IgD-negative memory B cell (primary cell): ENCODE measurements at regions not wholly inside any gene's neighbourhood (a gene's known extent, or its start where the extent isn't known, plus 50 kb on each side); places are given as distances from the start of the nearest gene placed in this dataset.
A peak's percentile ranks its signal among the peaks of the same experiment; 100 is the strongest.

Experiments
- H3K27ac Mint-ChIP-seq, 3 donors: one replicate each; pipeline ENCODE4 v1.8.0; 2020 to 2022; ENCODE audit warnings: mild to moderate bottlenecking in 3 of 3, mixed read lengths in 3 of 3, moderate library complexity in 1 of 3
- H3K27me3 Mint-ChIP-seq: one replicate; pipeline ENCODE4 v1.8.0; 2021; ENCODE audit warnings: mixed read lengths
- H3K36me3 Mint-ChIP-seq: one replicate; pipeline ENCODE4 v1.8.0; 2020; ENCODE audit warnings: mild to moderate bottlenecking, mixed read lengths
- H3K4me1 Mint-ChIP-seq, 3 donors: one replicate each; pipeline ENCODE4 v1.8.0; 2020 to 2022; ENCODE audit warnings: mixed read lengths in 3 of 3, mild to moderate bottlenecking in 1 of 3
- H3K4me3 Mint-ChIP-seq, 4 donors: one replicate each; pipeline ENCODE4 v1.8.0; 2020 to 2022; ENCODE audit warnings: mild to moderate bottlenecking in 4 of 4, mixed read lengths in 4 of 4, moderate library complexity in 3 of 4
- H3K9me3 Mint-ChIP-seq, 3 donors: one replicate each; pipeline ENCODE4 v1.8.0; 2020 to 2021; ENCODE audit warnings: mixed read lengths in 3 of 3, mild to moderate bottlenecking in 1 of 3

DNA sequence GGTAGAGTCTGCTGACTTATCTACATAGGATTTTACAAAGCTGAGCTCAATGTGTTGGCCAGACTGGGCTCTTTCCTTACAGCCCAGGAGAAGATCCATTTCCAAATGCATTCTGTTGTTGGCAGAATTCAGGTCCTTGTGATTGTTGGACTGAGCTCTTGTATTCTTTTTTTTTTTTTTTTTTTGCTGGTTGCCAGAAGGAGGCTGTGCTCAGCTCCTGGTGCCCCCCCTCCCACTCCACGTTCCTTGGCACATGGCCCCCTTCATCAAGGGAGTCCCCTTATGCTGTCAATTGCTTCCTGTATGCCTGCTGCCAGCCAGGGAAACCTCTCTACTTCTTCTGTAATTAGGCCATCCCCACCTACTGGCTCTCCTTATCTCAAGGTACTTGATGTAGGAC is 518.1 kb upstream of the AKR1E2 start:
- Mint-ChIP-seq H3K4me3 (no peak overlapping the region), H3K36me3 (no peaks in the 10 kb centered on the region), H3K9me3 (peaks cover 2 to 5% (median 4%) of the 10 kb centered on the region in 3 donors), H3K27me3 (peaks cover 8% of the 10 kb centered on the region), H3K4me1 (peaks cover 0 to 2% (median 0%) of the 10 kb centered on the region in 3 donors), H3K27ac (no peak overlapping the region)

DNA sequence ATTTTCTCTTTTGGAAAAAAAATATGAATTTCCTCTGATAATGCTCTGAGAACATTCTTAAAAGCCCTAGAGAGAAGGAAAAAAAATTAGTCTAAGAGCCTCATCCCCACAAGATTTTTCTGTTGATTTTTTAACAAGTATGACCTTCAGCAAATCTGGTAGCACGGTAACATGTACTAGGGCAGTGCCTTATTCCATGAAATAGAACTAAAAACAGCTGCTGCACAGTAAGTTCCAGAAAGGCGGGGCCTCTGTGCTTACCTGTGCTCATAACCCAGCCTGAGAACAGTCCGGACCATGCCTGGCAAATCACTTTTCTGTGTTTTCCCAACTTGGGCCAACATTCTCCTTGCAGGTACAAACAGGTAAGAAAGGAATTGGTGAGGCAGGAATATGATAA is 519.1 kb upstream of the AKR1E2 start:
- no peak overlapping the region for H3K27ac Mint-ChIP-seq
- H3K27me3 Mint-ChIP-seq: peaks cover 10% of the 10 kb centered on the region
- H3K4me1 Mint-ChIP-seq: peaks cover 0 to 2% (median 0%) of the 10 kb centered on the region in 3 donors
- no peak overlapping the region for H3K4me3 Mint-ChIP-seq
- peaks cover 2 to 5% (median 4%) of the 10 kb centered on the region in 3 donors for H3K9me3 Mint-ChIP-seq
- no peaks in the 10 kb centered on the region for H3K36me3 Mint-ChIP-seq

DNA sequence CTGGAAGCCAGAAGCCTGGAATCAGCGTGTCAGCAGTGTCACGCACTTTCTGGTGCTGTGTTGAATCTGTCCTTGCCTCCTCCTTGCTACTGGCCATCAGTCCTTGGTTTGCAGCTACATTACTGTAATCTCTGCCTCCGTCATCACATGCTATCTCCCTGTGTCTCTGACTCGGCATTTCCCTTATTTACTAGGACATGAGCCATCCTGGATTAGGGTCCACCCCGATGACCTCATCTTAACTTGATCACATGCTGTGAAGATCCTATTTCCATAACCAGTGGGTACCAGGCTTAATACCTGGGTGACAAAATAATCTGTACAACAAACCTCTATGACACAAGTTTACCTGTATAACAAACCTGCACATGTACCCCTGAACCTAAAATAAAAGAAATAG is 518.0 kb upstream of the KLF6 start:
- Mint-ChIP-seq H3K27ac (no peak overlapping the region), H3K4me3 (peak overlapping the region in 1 of 4 donors; percentile 38), H3K27me3 (peaks cover 6% of the 10 kb centered on the region), H3K9me3 (peaks cover 0 to 2% (median 0%) of the 10 kb centered on the region in 3 donors), H3K36me3 (peaks cover 2% of the 10 kb centered on the region), H3K4me1 (no peaks in the 10 kb centered on the region)

DNA sequence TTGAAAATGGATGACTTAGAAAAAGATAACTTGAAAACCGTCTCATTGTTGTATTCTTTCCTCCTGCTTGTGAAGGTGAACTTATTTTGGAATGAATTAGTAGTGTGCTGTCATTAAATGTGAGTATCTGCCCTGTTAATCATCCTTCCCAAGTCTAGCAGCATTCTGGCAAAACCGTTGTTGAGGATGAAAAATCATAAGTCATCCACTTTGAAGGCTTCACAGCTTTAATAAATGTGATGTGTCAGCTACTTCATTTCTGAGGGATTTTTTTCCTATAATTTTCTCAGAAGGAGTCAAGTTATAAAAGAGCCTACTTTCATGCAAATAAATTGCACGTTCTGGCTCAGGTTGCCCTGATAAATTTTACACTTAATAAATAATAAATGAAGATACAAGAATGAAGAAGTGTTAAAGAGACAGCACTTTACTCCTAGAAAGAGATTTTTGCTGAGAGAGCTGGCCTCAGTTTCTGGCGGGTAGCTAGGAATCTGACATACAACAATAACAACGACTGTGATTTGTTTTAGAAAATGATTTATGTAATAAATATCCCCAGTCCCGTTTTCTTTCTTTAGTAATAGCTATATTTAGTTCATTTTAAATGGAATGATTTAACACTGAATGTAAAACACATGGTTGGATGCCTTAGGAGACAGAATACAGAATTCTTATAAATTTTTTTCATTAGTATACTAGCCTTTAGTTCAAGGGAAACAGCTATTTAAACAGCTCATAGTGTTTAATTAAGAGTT is 516.5 kb upstream of the KLF6 start:
- Mint-ChIP-seq H3K36me3 (peaks cover 3% of the 10 kb centered on the region), H3K27me3 (peaks cover 5% of the 10 kb centered on the region), H3K27ac (no peak overlapping the region), H3K9me3 (peaks cover 0 to 2% (median 0%) of the 10 kb centered on the region in 3 donors), H3K4me1 (no peaks in the 10 kb centered on the region), H3K4me3 (no peak overlapping the region)

DNA sequence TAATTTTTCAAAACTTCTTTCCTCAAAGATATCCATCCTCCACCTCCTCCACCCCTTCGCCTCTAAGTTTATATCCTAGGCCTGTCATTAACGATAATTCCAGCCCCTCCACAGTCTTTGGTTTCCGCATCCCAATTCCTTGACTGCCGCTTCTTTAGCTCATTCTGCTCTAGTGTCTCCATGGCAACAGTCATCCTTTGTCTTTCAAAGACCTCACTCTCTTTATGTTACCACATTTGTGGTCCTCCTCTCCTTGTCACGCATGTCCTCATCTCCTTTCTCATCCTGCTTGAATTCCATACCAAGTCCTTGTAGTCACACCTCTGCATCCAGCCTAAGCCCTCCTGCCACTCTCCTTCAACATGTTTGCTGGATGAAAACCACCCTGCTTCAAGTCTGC is 511.2 kb upstream of the KLF6 start:
- peaks cover 3% of the 10 kb centered on the region for H3K36me3 Mint-ChIP-seq
- H3K9me3 Mint-ChIP-seq: peaks cover 0 to 3% (median 0%) of the 10 kb centered on the region in 3 donors
- no peaks in the 10 kb centered on the region for H3K27me3 Mint-ChIP-seq
- no peaks in the 10 kb centered on the region for H3K4me1 Mint-ChIP-seq
- H3K4me3 Mint-ChIP-seq: no peak overlapping the region
- no peak overlapping the region for H3K27ac Mint-ChIP-seq

DNA sequence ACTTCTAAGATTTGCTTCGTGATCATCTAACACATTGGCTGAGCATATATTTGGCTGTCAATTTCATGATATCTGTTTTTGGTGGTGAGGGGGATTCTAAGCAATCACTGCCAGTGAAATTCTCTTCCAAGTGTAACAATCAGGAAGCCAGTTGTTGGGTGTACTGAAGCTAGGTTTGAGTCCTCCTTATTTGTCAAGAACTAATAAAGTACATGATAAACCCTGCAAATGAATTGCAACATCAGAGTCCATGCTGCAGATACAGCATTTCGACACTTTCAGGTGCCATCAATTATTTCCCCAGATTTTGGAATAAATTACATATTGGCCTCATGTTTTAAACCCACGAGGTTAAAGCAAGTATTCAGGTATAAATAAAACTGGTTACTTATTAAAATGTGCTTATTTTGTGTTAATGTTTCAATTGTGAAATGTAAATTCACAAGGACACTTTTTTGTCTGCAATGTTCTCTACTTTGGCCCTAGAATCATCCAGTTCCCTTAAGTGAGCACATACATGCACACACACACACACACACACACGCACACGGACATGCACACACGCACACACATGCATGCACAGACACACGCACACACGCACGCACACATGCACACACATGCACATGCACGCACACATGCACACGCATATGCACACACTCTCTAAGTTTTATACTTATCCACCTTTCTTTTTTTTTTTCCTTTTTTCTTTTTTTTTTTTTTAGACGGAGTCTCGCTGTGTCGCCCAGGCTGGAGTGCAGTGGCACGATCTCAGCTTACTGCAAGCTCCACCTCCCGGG is 510.2 kb upstream of the KLF6 start:
- H3K36me3 Mint-ChIP-seq: peaks cover 2% of the 10 kb centered on the region
- peaks cover 0 to 3% (median 0%) of the 10 kb centered on the region in 3 donors for H3K9me3 Mint-ChIP-seq
- H3K27me3 Mint-ChIP-seq: no peaks in the 10 kb centered on the region
- no peak overlapping the region for H3K27ac Mint-ChIP-seq
- no peak overlapping the region for H3K4me3 Mint-ChIP-seq
- H3K4me1 Mint-ChIP-seq: no peaks in the 10 kb centered on the region

DNA sequence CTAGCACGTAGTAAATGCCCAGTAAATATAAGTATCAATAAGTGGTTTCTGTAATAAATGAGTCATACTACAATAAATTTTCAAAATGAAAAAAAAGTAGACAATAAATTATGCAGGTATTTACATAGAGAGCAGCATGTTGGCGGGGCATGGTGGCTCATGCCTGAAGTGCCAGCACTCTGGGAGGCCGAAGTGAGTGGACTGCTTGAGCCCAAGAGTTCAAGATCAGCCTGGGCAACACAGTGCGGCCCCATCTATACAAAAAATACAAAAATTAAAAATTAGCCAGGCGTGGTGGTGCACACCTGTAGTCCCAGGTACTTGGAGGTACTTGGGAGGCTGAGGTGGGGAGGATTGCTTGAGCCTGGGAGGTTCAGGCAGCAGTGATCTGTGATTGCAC is 509.3 kb upstream of the KLF6 start:
- Mint-ChIP-seq H3K27ac (no peak overlapping the region), H3K4me1 (no peaks in the 10 kb centered on the region), H3K27me3 (no peaks in the 10 kb centered on the region), H3K36me3 (peaks cover 2% of the 10 kb centered on the region), H3K9me3 (peaks cover 0 to 3% (median 0%) of the 10 kb centered on the region in 3 donors), H3K4me3 (peak overlapping the region in 1 of 4 donors; percentile 31)

DNA sequence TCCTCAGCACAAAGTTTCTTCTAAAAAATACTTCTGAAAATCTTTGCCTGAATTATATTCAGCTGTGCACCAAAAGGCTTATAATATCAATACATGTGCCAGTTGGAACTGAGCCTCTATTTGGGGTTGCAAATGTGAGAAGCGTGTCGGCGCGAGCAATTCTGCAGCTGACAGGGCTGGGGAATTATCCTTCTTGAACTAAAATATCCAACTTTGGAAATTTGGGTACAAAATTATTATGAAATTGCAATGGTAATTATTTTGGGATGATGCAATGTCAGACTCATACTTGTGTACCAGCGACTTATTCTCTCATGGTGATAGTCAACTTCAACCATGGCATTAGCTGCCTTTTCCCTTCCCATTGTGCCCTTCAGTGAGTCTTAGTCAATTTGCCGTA is 507.0 kb upstream of the KLF6 start:
- no peaks in the 10 kb centered on the region for H3K4me1 Mint-ChIP-seq
- H3K36me3 Mint-ChIP-seq: peaks cover 3% of the 10 kb centered on the region
- no peaks in the 10 kb centered on the region for H3K27me3 Mint-ChIP-seq
- H3K27ac Mint-ChIP-seq: no peak overlapping the region
- H3K4me3 Mint-ChIP-seq: no peak overlapping the region
- H3K9me3 Mint-ChIP-seq: peaks cover 0 to 3% (median 0%) of the 10 kb centered on the region in 3 donors

DNA sequence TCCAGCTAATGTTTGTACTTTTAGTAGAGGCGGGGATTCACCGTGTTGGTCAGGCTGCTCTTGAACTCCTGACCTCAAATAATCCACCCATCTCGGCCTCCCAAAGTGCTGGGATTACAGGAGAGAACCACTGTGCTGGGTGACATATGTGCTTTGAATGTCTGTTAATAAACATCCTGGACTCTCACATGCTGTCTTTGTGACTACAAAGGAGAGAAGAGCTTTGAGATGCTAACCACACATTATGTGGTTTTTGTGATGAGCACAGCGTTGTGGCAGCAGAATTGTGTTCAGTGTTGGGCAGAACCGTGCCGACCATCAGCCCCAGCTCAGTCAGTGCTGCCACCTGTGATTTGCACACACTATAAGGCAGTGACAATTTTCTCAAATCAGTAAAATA is 500.1 kb upstream of the KLF6 start:
- H3K27me3 Mint-ChIP-seq: peaks cover 4% of the 10 kb centered on the region
- H3K4me1 Mint-ChIP-seq: peaks cover 0 to 2% (median 0%) of the 10 kb centered on the region in 3 donors
- no peaks in the 10 kb centered on the region for H3K9me3 Mint-ChIP-seq
- peaks cover 3% of the 10 kb centered on the region for H3K36me3 Mint-ChIP-seq
- H3K27ac Mint-ChIP-seq: no peak overlapping the region
- no peak overlapping the region for H3K4me3 Mint-ChIP-seq

DNA sequence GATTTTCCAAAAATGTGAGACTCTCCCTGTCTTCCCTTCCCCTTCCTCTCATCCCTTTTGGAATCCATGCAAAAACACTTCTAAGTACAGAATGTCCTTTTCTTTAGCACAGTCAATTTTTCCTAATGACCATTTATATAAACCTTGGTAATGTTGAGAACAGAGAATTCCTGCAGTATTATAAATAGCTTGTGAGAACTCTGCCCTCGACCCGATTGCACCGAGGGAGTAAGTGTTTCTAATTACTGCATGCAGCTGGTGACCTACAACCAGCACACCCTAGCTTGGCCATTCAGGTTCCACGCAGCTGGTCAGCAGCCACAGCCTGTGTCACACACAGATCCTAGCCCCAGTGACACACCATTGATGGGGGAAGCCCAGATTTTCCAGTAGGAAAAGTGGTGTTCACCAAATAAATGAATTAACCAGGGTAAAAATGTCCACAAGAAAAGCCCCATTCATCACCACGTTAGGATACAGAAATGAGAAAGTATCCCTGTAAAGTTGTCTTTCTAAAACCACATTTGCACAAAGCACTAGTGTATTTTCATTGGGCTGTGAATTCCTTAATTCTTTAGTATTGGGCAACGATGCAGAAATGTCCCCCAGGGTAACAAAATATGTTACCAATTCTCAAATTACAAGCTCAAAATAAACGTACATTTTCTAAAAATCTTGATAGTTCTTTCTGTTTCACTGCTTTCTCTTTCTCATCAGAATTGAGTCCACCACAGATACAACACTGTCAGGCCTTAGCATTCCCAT is 499.0 kb upstream of the KLF6 start:
- Mint-ChIP-seq H3K9me3 (no peaks in the 10 kb centered on the region), H3K27ac (no peak overlapping the region), H3K36me3 (peaks cover 2% of the 10 kb centered on the region), H3K27me3 (peaks cover 4% of the 10 kb centered on the region), H3K4me3 (no peak overlapping the region), H3K4me1 (peaks cover 0 to 2% (median 0%) of the 10 kb centered on the region in 3 donors)

DNA sequence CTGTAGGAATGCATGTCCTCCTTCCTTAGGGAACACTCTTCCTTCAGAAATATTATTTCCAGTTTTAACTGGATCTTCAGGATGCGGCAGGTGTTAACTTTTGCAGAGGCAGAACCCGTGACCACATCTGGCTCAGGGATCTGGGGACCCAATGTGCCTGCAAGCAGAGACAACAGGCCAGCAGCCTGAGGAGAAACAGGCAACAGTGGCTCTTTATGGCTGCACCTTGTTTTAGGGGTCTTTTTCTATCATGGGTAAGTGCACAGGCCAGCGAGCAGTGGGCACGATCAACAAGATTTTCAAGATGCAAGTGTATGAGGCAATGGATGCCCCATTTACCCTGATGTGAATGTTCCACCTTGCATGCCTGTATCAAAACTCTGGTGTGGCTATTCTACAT is 497.5 kb upstream of the KLF6 start:
- Mint-ChIP-seq H3K27ac (no peak overlapping the region), H3K4me3 (no peak overlapping the region), H3K36me3 (no peaks in the 10 kb centered on the region), H3K27me3 (peaks cover 4% of the 10 kb centered on the region), H3K4me1 (peaks cover 0 to 2% (median 0%) of the 10 kb centered on the region in 3 donors), H3K9me3 (no peaks in the 10 kb centered on the region)

DNA sequence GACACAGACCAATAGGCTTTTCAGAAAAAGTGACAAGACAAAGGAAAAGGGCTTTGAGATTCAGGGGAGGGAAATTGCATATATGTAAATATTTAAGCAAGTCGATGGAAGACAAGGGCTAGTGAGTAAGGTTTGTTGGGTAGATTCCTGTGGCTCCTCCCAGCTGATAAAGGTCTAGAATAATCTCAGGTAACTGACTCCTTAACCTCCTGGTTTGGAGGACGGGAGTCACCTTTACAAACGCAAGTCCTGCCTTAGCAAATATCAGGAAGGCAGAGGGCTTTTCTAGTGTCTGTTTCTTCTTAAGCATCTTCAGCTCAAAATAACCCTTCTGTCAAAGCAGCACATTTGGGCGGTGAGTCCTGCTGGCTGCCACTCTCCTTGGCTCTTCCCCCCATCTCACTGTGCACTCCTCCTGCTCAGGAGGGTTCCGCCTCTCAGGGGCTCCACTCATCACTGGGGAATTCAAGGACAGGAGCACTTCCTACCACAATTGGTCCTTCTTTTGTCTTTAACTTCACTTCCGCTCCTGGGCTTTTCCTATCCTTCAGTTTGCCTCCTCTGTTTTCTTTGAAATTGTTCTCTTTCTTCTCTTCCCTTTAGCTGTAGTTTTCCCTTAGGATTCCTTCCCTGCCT is 496.3 kb upstream of the KLF6 start:
- Mint-ChIP-seq H3K27me3 (peaks cover 2% of the 10 kb centered on the region), H3K9me3 (no peaks in the 10 kb centered on the region), H3K4me3 (no peak overlapping the region), H3K27ac (no peak overlapping the region), H3K4me1 (peaks cover 0 to 2% (median 0%) of the 10 kb centered on the region in 3 donors), H3K36me3 (peaks cover 1% of the 10 kb centered on the region)

DNA sequence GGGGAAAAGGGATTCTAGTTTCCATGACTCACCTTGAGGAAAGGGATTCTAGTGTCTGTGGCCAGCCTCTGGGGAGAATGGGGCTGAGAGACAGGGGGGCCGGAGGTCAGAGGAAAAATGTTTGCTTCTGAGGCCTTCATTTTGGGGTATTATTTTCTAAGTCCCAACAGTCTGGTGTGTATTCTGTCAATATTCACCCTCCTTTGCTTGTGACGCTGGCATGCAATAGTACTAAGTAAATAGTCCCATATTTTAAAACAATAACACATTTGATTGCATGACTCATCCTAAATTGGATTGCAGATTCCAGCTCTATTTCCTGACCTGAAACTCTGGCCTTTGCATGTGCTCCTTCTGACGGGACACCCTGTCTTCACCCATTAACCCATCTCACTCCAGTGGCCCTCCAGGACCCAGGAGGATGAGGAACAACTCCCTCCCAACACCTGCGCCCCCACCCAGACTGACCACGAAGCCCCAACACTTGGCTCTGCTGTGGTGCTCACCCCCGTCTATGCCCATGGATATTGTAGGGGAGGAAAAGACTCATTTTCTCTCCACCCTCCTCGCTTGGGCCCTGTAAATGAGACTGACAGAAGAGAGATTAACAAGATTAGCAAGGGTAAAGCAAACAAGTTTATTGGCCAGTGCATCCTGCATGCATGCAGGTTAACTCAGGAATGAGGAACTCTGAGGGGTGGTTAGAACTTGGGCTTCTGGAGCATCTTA is 495.6 kb upstream of the KLF6 start:
- no peaks in the 10 kb centered on the region for H3K9me3 Mint-ChIP-seq
- H3K4me3 Mint-ChIP-seq: no peak overlapping the region
- H3K4me1 Mint-ChIP-seq: peaks cover 0 to 2% (median 0%) of the 10 kb centered on the region in 3 donors
- H3K27me3 Mint-ChIP-seq: no peaks in the 10 kb centered on the region
- peaks cover 2% of the 10 kb centered on the region for H3K36me3 Mint-ChIP-seq
- no peak overlapping the region for H3K27ac Mint-ChIP-seq

DNA sequence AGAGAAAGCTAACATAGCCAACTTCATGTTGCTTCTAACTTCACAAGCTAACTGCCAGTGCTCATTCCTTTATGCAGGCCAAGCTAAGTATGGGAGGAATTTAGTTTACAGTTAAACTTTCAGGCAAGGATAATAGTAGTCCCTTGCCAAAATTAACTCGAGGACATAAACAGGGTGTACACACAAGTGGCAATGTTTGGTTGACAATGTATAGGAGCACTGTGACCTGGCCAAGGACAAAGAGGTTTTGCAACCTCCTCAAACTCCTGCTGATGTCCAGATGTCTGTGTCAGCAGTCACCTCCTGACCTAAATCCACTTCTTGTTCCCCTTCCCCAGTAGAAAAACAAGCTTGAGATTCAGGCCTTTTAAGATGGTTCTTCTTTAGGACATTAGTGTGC is 494.6 kb upstream of the KLF6 start:
- Mint-ChIP-seq H3K36me3 (peaks cover 2% of the 10 kb centered on the region), H3K4me1 (peaks cover 0 to 2% (median 0%) of the 10 kb centered on the region in 3 donors), H3K4me3 (no peak overlapping the region), H3K9me3 (no peaks in the 10 kb centered on the region), H3K27me3 (no peaks in the 10 kb centered on the region), H3K27ac (no peak overlapping the region)
